Mesendoderm (in vitro differentiated cells): ENCODE measurements at regions not wholly inside any gene's neighbourhood (a gene's known extent, or its start where the extent isn't known, plus 50 kb on each side); places are given as distances from the start of the nearest gene placed in this dataset.
A peak's percentile ranks its signal among the peaks of the same experiment; 100 is the strongest.

Experiments used
- DNase-seq: peaks from one replicate; pipeline ENCODE4 v3.0.0; 2013
- H2AK5ac ChIP-seq: 2 replicates; pipeline ENCODE4 v1.6.1; 2013; ENCODE audit warnings: low read length, inconsistent platforms
- H2BK120ac ChIP-seq: 2 replicates; pipeline ENCODE4 v1.6.1; 2013; ENCODE audit warnings: low read depth, mild to moderate bottlenecking, low read length, moderate library complexity, mixed read lengths
- H2BK15ac ChIP-seq: replicated peaks from 2 replicates; pipeline ENCODE4 v1.6.1; 2013; ENCODE audit warnings: low read depth, mild to moderate bottlenecking, moderate library complexity
- H2BK5ac ChIP-seq: 2 replicates; pipeline ENCODE4 v1.6.1; 2013; ENCODE audit warnings: low read length, inconsistent platforms
- H3K18ac ChIP-seq: 2 replicates; pipeline ENCODE4 v1.6.1; 2013; ENCODE audit warnings: mild to moderate bottlenecking, low read length, mixed read lengths
- H3K23ac ChIP-seq: one replicate; pipeline ENCODE4 v1.6.1; 2013; ENCODE audit warnings: low read length
- H3K27ac ChIP-seq: 2 replicates; pipeline ENCODE4 v1.5.1; 2013; ENCODE audit warnings: low read depth, mild to moderate bottlenecking, inconsistent platforms, low read length, moderate library complexity
- H3K27me3 ChIP-seq: 2 replicates; pipeline ENCODE4 v1.6.1; 2013; ENCODE audit warnings: low read length, control low read depth, mild to moderate bottlenecking, inconsistent platforms; ENCODE audit not compliant: insufficient read depth, poor library complexity
- H3K36me3 ChIP-seq: 2 replicates; pipeline ENCODE4 v1.6.1; 2013; ENCODE audit warnings: low read length, inconsistent platforms; ENCODE audit not compliant: control insufficient read depth, insufficient read depth
- H3K4ac ChIP-seq: one replicate; pipeline ENCODE4 v1.6.1; 2013; ENCODE audit warnings: low read depth, mild to moderate bottlenecking, low read length, moderate library complexity
- H3K4me1 ChIP-seq: 2 replicates; pipeline ENCODE4 v1.6.1; 2013; ENCODE audit warnings: low read depth, low read length, inconsistent platforms; ENCODE audit not compliant: control insufficient read depth
- H3K4me2 ChIP-seq: 2 replicates; pipeline ENCODE4 v1.6.1; 2013; ENCODE audit warnings: low read length
- H3K4me3 ChIP-seq: 2 replicates; pipeline ENCODE4 v1.5.1; 2013; ENCODE audit warnings: mild to moderate bottlenecking, low read length
- H3K56ac ChIP-seq: one replicate; pipeline ENCODE4 v1.6.1; 2013; ENCODE audit warnings: low read length
- H3K79me1 ChIP-seq: 2 replicates; pipeline ENCODE4 v1.6.1; 2013; ENCODE audit warnings: low read length, inconsistent platforms
- H3K79me2 ChIP-seq: 2 replicates; pipeline ENCODE4 v1.6.1; 2013; ENCODE audit warnings: mild to moderate bottlenecking, low read length; ENCODE audit not compliant: control insufficient read depth, insufficient read depth
- H3K9ac ChIP-seq: 2 replicates; pipeline ENCODE4 v1.6.1; 2013; ENCODE audit warnings: low read length, inconsistent platforms
- H4K5ac ChIP-seq: one replicate; pipeline ENCODE4 v1.6.1; 2013; ENCODE audit warnings: low read length
- H4K8ac ChIP-seq: one replicate; pipeline ENCODE4 v1.6.1; 2013; ENCODE audit warnings: low read depth, mild to moderate bottlenecking, control low read depth, low read length, moderate library complexity
- WGBS: extraction: QIAGEN DNeasy Blood & Tissue Kit; methylation state at CpG from one replicate; pipeline ENCODE4 v1.1.7; 2013; ENCODE audit warnings: low lambda C conversion rate, missing lambda C conversion rate; ENCODE audit not compliant: insufficient coverage; ENCODE audit errors: extremely low coverage; 5-methylcytosine and 5-hydroxymethylcytosine counted together

DNA sequence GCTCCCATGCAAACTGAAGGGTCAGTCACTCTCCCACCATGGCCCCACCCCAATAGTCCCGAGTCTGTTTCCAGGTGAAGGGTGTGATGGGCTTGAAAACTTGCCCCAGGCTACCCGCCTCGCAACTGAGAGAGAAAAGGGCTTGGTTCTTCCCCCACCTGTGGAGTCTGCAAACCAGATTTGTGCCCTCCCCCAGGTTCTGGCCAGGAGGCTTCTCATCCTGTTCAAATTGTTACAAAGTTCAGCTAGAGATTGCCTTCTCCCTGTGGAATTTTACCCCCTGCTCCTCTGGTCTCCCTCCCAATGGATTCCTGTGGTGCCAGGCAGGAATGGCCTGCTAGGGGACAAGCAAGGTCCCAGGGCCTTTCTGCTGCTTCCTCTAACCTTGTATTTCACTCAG lies 93.1 kb upstream of the ACO1 start:
- no peak overlapping the region for H4K8ac ChIP-seq
- no peak overlapping the region for H2BK5ac ChIP-seq
- H3K4me2 ChIP-seq = no peak overlapping the region
- no peaks in the 10 kb centered on the region for H3K4me1 ChIP-seq
- H3K4me3 ChIP-seq = no peak overlapping the region
- no peak overlapping the region for H2BK15ac ChIP-seq
- no peak overlapping the region for H3K9ac ChIP-seq
- no peak overlapping the region for H2BK120ac ChIP-seq
- H4K5ac ChIP-seq = no peak overlapping the region
- H3K4ac ChIP-seq = no peak overlapping the region
- no peaks in the 10 kb centered on the region for H3K36me3 ChIP-seq
- H3K23ac ChIP-seq = no peak overlapping the region
- no peaks in the 10 kb centered on the region for H3K79me2 ChIP-seq
- H3K79me1 ChIP-seq = no peaks in the 10 kb centered on the region
- no peaks in the 10 kb centered on the region for H3K27me3 ChIP-seq
- no peak overlapping the region for H2AK5ac ChIP-seq
- H3K27ac ChIP-seq = no peak overlapping the region
- H3K56ac ChIP-seq = no peak overlapping the region
- H3K18ac ChIP-seq = no peak overlapping the region
- WGBS = no CpG with 5 or more reads among the region's 3 CpGs
- peak; percentile 13 for DNase-seq

DNA sequence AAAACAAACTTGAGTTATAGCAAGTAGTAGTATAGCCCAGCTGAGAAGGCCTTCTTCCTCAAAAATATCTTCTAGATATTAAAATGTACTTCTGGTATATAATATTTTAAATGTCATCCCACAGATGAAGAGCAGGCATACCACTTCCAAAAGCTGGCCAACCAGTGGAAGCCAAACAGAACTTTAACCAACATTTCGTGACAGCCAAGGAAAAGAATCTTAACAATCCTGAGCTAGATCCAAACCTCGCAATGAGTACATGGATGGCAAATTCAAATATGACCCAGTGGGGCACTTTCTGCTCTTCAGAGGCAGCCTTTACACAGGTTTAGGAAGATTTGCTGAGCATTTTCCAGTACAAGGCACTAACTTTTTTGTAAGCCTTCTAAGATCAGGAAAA lies 91.8 kb upstream of the ACO1 start:
- Histone ChIP-seq H3K4me2 (no peak overlapping the region), H3K4me3 (no peak overlapping the region), H3K23ac (no peak overlapping the region), H2AK5ac (no peak overlapping the region), H3K4me1 (no peaks in the 10 kb centered on the region), H4K8ac (no peak overlapping the region), H3K9ac (no peak overlapping the region), H2BK5ac (no peak overlapping the region), H3K27ac (no peak overlapping the region), H3K4ac (no peak overlapping the region), H2BK15ac (no peak overlapping the region), H3K18ac (no peak overlapping the region), H4K5ac (no peak overlapping the region), H2BK120ac (no peak overlapping the region), H3K36me3 (no peaks in the 10 kb centered on the region), H3K56ac (no peak overlapping the region), H3K79me2 (no peaks in the 10 kb centered on the region), H3K27me3 (no peaks in the 10 kb centered on the region), H3K79me1 (no peaks in the 10 kb centered on the region)
- WGBS = no CpG with 5 or more reads among the region's 2 CpGs
- DNase-seq = no peak

DNA sequence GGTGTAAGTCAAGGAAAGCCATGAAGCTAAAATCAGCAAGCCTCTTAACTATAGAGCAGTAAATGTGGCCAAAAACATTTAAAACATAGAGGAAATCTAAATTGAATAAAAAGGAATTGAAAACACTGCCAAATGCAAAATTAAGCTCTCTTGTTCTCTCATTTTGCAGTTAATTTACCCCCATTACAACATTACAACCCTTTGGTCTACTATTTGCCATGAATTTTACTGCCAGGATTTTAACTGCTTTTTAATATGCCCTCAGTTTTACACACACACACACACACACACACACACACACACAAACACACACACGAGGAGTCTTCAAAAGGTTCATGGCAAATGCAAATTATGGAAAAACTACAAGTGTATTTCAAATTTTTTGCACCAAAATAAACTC lies 91.4 kb upstream of the ACO1 start:
- no CpG with 5 or more reads among the region's 1 CpG for WGBS
- H3K79me2 ChIP-seq = no peaks in the 10 kb centered on the region

DNA sequence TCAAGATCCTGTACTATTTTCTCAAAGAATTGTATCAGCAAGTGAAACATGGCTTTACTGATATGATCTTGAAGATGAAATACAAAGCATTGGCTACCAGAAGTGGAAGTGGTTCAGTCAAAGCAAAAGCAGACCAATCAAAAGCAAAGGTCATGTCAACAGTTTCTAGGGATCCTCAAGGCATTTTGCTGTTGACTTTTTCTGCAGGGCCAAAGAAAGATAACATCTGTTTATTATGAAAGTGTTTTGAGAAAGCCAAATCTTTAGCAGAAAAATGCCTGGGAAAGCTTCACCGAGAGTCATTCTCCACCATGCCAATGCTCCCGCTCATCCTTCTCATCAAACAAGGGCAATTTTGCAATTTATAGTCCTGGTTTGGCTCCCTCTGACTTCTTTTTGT lies 90.3 kb upstream of the ACO1 start:
- Histone ChIP-seq H3K4me2 (no peak overlapping the region), H3K27me3 (no peaks in the 10 kb centered on the region), H3K36me3 (no peaks in the 10 kb centered on the region), H2BK5ac (no peak overlapping the region), H3K56ac (no peak overlapping the region), H3K79me1 (no peaks in the 10 kb centered on the region), H3K4me3 (no peak overlapping the region), H2AK5ac (no peak overlapping the region), H3K23ac (no peak overlapping the region), H4K5ac (no peak overlapping the region), H3K18ac (no peak overlapping the region), H3K27ac (no peak overlapping the region), H2BK120ac (no peak overlapping the region), H3K4me1 (no peaks in the 10 kb centered on the region), H4K8ac (no peak overlapping the region), H3K79me2 (no peaks in the 10 kb centered on the region), H3K9ac (no peak overlapping the region), H3K4ac (no peak overlapping the region), H2BK15ac (no peak overlapping the region)
- WGBS = no CpG with 5 or more reads among the region's 2 CpGs
- no peak for DNase-seq

More for the DNA sequence above, 91.4 kb upstream of the ACO1 start:
- DNase-seq = no peak
- H3K79me1 ChIP-seq = no peaks in the 10 kb centered on the region
- no peaks in the 10 kb centered on the region for H3K36me3 ChIP-seq
- H3K4me2 ChIP-seq = no peak overlapping the region
- no peak overlapping the region for H2AK5ac ChIP-seq
- no peak overlapping the region for H3K27ac ChIP-seq
- H3K9ac ChIP-seq = no peak overlapping the region
- no peak overlapping the region for H4K5ac ChIP-seq
- H2BK15ac ChIP-seq = no peak overlapping the region
- no peak overlapping the region for H3K56ac ChIP-seq
- H3K4me3 ChIP-seq = no peak overlapping the region
- no peak overlapping the region for H2BK120ac ChIP-seq
- H3K23ac ChIP-seq = no peak overlapping the region
- no peak overlapping the region for H3K18ac ChIP-seq
- no peak overlapping the region for H3K4ac ChIP-seq
- no peaks in the 10 kb centered on the region for H3K4me1 ChIP-seq
- H2BK5ac ChIP-seq = no peak overlapping the region
- H4K8ac ChIP-seq = no peak overlapping the region
- no peaks in the 10 kb centered on the region for H3K27me3 ChIP-seq

DNA sequence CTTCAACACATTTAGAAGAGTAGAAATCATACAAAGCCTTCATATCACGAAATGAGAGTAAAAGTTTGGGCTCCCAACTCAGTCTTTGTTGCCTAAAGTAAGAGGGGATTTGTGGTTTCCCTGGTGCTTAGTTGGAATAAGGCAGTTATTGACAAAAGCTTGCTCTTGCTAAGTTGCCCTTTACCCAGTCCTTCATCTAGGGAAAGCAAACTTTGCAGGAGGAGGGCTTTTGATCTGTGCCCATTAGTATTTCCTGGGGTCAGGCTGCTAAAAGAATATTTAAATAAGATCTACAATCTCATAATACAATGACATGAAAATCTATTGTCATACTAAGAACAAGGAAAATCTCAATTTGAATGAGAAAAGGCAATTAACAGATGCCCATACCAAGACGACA lies 84.1 kb upstream of the ACO1 start:
- Histone ChIP-seq H3K27ac (no peak overlapping the region), H3K79me1 (no peaks in the 10 kb centered on the region), H3K4me1 (no peaks in the 10 kb centered on the region), H3K9ac (no peak overlapping the region), H3K56ac (no peak overlapping the region), H2BK5ac (no peak overlapping the region), H2BK15ac (no peak overlapping the region), H3K4me2 (no peak overlapping the region), H2BK120ac (no peak overlapping the region), H3K36me3 (no peaks in the 10 kb centered on the region), H3K79me2 (no peaks in the 10 kb centered on the region), H3K4me3 (no peak overlapping the region), H3K4ac (no peak overlapping the region), H3K18ac (no peak overlapping the region), H4K5ac (no peak overlapping the region), H3K27me3 (no peaks in the 10 kb centered on the region), H3K23ac (no peak overlapping the region), H4K8ac (no peak overlapping the region), H2AK5ac (no peak overlapping the region)
- no peak for DNase-seq
- no CpG with 5 or more reads among the region's 2 CpGs for WGBS

DNA sequence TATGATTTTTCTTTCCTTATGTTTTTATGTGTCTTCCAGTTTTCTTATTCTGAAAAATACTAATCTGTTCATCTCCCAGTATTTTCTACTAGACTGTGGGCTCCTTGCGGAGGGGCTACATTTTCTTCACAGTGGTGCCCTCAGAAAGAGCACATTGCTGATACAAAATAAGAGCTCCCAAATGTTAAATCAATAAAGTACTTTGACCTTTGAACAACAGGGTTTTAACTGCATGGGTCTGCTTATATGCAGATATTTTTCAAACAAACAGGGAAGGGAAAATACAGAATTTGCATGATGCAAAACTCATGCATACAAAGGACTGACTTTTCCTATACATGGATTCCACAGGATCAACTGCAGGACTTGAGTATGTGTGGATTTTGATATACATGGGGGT lies 79.9 kb upstream of the ACO1 start:
- no peak overlapping the region for H4K8ac ChIP-seq
- no peak overlapping the region for H3K27ac ChIP-seq
- no peaks in the 10 kb centered on the region for H3K79me1 ChIP-seq
- no CpG with 5 or more reads among the region's 1 CpG for WGBS
- no peaks in the 10 kb centered on the region for H3K36me3 ChIP-seq
- H3K4me3 ChIP-seq = no peak overlapping the region
- no peaks in the 10 kb centered on the region for H3K79me2 ChIP-seq
- no peak overlapping the region for H4K5ac ChIP-seq
- no peak overlapping the region for H3K4me2 ChIP-seq
- no peak overlapping the region for H3K56ac ChIP-seq
- no peak for DNase-seq
- no peak overlapping the region for H3K18ac ChIP-seq
- H3K4me1 ChIP-seq = no peaks in the 10 kb centered on the region
- no peak overlapping the region for H2BK120ac ChIP-seq
- no peak overlapping the region for H3K4ac ChIP-seq
- no peak overlapping the region for H3K9ac ChIP-seq
- H3K23ac ChIP-seq = no peak overlapping the region
- no peak overlapping the region for H2BK5ac ChIP-seq
- no peak overlapping the region for H2AK5ac ChIP-seq
- no peak overlapping the region for H2BK15ac ChIP-seq
- no peaks in the 10 kb centered on the region for H3K27me3 ChIP-seq
